Stimulated activated CD8-positive, alpha-beta memory T cell treated with anti-CD3 and anti-CD28 coated beads, Interleukin-7, amount 100 ng/mL, for 48 hours (primary cell): ENCODE measurements at regions not wholly inside any gene's neighbourhood (a gene's known extent, or its start where the extent isn't known, plus 50 kb on each side); places are given as distances from the start of the nearest gene placed in this dataset.
"Not testable (repeated sequence)": the region's sequence is repeated elsewhere in the genome, so short reads cannot be mapped to it uniquely, and the experiment has no call there.

ENCODE experiments used
- DNase-seq, 2 donors: peaks; one replicate each; pipeline ENCODE4 v3.0.0-alpha.2; 2020; ENCODE audit warnings: low read depth in 1 of 2; ENCODE audit errors: extremely low read depth in 1 of 2

DNA sequence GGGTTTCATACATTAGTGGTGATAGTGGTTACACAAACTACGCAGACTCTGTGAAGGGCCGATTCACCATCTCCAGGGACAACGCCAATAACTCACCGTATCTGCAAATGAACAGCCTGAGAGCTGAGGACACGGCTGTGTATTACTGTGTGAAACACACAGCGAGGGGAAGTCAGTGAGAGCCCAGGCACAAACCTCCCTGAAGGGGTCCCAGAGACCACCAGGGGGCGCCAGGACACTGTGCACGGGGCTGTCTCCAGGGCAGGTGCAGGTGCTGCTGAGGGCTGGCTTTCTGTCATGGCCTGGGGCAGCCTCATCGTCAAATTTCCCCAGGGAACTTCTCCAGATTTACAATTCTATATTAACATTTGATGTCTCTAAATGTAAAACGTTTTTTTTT, 184.6 kb upstream of the TP53TG3C start:
- peak in 1 of 2 donors; percentile 32 for DNase-seq

DNA sequence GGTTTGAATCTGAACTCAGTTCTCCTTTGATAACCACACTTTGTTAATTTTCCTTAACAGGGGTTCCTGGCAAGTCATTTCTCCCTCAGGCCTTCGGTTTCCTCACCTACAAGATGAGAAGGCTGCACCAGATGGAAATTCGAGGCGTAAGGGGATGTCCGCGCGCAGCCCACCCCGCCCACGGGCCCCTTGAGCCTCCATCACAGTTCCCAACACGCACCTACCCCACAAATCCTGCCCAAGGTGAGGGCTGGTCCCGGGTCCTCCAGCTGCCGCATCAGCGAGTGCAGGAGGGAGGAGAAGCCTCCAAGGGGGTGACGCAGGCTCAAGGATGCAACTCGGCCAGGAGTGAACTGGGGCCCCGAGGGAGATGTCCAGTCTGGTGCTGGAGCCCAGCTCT, 166.9 kb upstream of the TP53TG3C start:
- DNase-seq: not testable (repeated sequence)

DNA sequence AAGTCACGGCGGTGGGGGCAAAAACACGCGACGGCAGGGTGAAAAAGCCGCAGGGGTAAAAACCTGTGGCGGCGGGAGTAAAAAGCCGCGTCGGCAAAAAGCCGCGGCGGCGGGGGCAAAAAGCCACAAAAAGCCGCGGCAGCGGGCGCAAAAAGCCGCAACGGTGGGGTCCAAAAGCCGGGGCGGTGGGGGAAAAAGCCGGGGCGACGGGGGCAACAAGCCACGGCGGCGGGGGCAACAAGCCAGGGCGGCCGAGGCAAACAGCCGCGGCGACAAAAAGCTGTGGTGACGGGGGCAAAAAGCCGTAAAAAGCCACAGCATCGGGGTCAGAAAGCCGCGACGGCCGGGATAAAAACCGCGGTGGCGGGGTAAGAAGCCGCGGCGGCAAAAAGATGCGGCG, 166.1 kb upstream of the TP53TG3C start:
- not testable (repeated sequence) for DNase-seq

DNA sequence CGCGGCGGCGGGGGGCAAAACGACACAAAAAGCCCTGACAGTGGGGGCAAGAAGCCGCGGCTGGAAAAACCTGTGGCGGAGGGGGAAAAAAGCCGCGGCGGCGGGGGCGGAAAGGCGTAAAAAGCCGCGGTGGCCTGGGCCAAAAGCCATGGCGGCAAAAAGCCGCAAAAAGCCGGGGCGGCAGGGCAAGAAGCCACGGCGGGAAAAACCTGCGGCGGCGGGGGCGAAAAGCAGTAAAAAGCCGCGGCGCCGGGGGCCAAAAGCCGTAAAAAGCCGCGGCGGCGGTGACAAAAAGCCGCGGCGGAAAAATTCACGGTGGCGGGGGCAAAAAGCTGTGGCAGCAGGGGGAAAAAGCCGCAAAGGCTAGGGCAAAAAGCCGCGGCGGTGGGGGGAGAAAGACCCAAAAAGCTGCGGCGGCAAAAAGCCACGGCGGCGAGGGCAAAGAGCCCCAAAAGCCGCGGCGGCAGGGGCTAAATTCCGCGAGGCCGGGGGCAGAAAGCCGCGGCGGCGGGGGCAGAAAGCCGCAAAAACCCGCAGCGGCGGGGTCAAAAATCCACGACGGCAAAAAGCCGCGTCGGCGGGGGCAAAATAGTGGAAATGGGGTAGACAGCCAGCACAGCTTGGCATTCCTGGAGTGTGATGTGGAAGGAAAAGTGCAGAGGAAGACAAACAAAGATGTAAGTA, 165.2 kb upstream of the TP53TG3C start:
- not testable (repeated sequence) for DNase-seq

DNA sequence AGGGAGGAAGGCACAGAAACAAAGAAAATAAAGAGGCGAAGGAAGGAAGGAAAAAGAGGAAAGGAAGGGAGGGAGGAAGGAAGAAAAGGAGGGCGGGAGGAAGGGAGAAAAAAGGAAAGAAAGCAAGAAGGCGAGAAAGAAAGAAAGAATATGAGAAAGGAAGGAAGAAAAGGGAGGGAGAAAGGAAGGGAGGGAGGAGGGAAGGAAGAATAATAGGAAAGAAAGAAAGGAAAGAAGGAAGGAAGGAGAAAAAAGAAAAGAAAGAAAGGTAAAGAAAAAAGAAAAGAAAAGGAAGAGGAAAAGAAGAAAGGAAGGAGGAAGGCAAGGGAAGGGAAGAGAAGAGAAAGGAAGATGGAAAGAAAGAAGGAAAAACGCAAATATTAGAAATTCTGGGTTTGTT, 145.2 kb upstream of the TP53TG3C start:
- DNase-seq: not testable (repeated sequence)

DNA sequence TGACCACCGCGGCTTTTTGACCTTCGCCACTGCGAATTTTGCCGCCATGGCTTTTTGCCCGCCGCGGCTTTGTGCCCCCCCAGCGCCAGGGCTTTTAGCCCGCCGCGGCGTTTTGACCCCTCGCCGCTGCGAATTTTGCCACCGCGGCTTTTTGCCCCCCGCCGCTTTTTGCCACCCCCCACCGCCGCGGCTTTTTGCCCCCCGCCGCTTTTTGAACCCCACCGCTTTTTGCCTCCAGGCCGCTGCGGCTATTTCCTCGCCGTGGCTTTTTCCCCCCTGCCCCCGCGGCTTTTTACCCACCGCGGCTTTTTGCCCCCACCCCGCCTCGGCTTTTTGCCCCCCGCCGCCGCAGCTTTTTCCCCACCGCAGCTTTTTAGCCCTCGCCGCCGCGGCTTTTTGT, 134.8 kb upstream of the TP53TG3C start:
- DNase-seq: no peak

DNA sequence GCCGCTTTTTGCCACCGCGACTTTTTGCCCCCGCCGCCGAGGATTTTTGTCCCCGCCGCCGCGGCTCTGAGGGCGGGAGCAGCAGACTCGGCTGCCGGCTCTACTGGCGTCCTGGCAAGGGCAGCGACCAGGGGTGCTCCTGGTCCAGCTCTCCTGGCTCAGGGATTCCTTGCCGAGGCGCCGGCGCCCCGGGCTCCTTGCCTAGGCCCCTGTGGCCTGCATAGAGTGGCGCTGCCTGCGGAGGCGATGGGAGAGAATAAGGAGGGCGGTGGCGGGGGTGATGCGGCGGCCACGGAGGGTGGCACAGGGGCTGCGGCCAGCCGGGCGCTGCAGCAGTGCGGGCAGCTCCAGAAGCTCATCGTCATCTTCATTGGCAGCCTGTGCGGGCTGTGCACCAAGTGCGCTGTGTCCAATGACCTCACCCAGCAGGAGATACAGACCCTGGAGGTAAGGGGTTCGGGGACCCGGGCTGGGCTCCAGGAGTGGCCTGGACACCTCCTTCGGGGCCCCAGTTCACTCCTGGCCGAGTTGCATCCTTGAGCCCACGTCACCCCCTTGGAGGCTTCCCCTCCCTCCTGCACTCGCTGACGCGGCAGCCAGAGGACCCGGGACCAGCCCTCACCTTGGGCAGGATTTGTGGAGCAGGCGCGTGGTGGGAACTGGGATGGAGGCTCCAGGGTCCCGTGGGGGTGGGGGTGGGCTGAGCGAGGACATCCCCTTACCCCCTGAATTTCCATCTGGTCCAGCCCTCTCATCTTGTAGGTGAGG, 134.2 kb upstream of the TP53TG3C start:
- DNase-seq: not testable (repeated sequence)

DNA sequence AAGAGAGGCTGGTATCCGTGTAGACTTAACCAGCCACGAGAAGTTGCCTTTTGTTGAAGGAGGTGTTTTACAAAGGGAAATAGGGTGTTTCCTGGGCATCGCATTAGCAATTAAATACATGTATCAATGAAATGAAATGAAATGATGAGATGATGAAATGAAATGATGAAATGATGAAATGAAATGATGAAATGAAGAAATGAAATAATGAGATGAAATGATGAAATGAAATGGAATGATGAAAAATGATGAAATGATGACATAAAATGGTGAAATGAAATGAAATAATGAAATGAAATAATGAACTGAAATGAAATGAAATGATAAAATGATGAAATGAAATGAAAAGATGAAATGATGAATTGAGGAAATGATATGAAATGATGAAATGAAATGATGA, 131.3 kb upstream of the TP53TG3C start:
- DNase-seq: not testable (repeated sequence)

DNA sequence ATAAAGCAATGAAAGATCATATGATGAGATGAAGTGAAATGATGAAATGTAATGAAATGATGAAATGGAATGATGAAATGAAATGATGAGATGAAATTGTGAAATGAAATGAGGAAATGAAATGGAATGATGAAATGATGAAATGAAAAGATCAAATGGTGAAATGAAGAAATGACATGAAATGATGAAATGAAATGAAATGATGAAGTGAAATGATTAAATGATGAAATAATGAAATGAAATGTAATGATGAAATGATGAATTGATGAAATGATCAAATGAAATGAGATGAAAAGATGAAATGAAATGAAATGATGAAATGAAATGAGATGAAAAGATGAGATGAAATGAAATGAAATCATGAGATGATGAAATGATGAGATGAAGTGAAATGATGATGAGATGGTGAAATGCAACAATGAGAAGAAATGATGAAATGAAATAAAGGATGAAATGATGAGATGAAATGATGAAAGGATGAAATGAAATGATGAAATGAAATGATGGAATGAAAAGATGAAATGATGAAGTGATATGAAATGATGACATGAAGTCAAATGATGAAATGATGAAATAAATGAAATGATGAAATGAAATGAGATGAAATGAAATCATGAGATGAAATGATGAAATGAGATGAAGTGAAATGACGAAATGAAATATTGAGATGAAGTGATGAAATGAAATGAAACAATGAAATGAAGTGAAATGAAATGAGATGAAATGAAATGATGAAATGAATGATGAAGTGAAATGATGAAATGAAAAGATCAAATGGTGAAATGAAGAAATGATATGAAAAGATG, 130.5 kb upstream of the TP53TG3C start:
- DNase-seq: not testable (repeated sequence)

DNA sequence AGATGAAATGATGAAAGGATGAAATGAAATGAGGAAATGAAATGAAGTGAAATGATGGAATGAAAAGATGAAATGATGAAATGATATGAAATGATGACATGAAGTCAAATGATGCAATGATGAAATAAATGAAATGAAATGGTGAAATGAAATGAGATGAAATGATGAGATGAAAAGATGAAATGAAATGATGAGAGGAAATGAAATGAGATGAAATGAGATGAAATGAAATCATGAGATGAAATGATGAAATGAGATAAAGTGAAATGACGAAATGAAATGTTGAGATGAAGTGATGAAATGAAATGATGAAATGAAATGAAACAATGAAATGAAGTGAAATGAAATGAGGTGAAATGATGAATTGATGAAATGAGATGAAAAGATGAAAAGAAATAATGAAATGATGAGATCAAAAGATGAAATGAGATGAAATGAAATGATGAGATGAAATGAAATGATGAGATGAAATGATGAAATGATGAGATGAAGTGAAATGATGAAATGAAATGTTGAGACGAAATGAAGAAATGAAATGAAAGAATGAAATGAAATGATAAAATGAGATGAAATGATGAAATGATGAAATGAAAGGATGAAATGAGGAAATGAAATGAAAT, 129.5 kb upstream of the TP53TG3C start:
- DNase-seq: not testable (repeated sequence)
